22Rv1 (cell line): ENCODE measurements at regions not wholly inside any gene's neighbourhood (a gene's known extent, or its start where the extent isn't known, plus 50 kb on each side); places are given as distances from the start of the nearest gene placed in this dataset.

Experiments used
- H3K27ac ChIP-seq: fragments of 450-650 bp; 2 replicates; pipeline ENCODE4 v1.5.1; 2017
- ZFX ChIP-seq: fragments of 450-650 bp; IDR thresholded peaks from 2 replicates; pipeline ENCODE4 v1.6.1; 2017; ENCODE audit warnings: antibody characterized with exemption, borderline replicate concordance
- TF ChIP-seq, protein P1 (sequence below): fragments of 450-650 bp; IDR thresholded peaks from 2 replicates; pipeline ENCODE4 v1.5.1; 2017; ENCODE audit warnings: mild to moderate bottlenecking

DNA sequence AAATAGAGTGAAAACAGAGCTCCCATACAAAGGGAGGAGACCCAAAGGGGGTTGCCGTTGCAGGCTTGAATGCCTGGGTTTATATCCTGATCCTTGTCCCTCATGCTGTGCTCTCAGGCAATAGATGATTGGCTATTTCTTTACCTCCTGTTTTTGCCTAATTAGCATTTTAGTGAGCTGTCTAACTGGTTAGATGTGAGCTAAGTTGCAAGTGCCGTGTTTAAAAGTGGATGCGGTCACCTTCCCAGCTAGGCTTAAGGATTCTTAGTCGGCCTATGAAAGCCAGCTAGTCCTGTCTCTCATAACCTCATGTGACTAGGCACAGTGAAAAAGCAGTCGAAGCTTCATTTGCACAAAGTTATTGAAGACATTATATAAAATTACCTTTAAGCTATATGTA, 356.7 kb upstream of the TMPRSS15 start:
- H3K27ac ChIP-seq, result no peak overlapping the region
- TF ChIP-seq, protein P1, sequence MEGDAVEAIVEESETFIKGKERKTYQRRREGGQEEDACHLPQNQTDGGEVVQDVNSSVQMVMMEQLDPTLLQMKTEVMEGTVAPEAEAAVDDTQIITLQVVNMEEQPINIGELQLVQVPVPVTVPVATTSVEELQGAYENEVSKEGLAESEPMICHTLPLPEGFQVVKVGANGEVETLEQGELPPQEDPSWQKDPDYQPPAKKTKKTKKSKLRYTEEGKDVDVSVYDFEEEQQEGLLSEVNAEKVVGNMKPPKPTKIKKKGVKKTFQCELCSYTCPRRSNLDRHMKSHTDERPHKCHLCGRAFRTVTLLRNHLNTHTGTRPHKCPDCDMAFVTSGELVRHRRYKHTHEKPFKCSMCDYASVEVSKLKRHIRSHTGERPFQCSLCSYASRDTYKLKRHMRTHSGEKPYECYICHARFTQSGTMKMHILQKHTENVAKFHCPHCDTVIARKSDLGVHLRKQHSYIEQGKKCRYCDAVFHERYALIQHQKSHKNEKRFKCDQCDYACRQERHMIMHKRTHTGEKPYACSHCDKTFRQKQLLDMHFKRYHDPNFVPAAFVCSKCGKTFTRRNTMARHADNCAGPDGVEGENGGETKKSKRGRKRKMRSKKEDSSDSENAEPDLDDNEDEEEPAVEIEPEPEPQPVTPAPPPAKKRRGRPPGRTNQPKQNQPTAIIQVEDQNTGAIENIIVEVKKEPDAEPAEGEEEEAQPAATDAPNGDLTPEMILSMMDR, result no peak
- TF ChIP-seq ZFX, result no peak

DNA sequence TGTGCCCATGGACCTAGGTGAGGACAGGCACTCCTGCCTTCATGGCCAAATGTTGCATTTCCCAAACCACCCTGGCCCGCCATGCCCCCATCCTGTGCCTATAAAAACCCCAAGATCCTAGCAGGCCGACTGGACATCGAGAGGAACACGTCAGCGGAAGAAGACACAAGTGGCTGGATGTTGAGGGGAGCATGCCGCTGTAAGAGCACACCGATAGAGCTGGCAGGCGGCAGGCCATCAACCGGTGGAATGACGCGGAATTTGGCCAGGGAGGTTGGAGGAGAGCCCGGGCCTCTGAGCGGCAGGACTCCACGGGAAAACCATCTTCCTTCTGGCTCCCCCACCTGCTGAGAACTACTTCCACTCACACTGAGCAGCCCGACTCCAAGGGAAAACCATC, 361.1 kb upstream of the TMPRSS15 start:
- no peak for TF ChIP-seq ZFX
- TF ChIP-seq, protein P1, result no peak
- H3K27ac ChIP-seq, result no peak overlapping the region

DNA sequence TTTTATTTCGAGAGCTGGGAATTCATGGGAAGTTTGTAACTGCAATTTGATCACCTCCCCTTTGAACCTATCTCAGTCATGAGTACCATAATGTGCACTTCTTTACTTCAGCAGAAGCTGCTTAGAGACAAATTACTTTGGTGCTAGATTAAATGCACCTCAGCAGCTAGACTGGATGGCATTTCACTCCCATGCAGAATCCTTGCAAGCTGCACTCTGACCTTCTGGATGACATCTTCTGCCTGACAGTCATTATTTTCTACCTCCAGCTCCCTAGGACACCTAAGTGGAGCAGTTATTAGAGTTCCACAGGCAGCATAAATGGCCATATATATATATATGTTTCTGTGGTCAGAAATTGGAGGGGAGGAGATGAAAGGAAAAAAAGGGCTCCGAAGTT, 366.0 kb upstream of the TMPRSS15 start:
- TF ChIP-seq ZFX, result no peak
- TF ChIP-seq, protein P1, result no peak
- no peak overlapping the region for H3K27ac ChIP-seq

GRCh38 chr21:18771845-18772380, 368.3 kb upstream of the TMPRSS15 start:
- TF ChIP-seq, protein P1, result no peak
- no peak for TF ChIP-seq ZFX
- H3K27ac ChIP-seq, result no peak overlapping the region

DNA sequence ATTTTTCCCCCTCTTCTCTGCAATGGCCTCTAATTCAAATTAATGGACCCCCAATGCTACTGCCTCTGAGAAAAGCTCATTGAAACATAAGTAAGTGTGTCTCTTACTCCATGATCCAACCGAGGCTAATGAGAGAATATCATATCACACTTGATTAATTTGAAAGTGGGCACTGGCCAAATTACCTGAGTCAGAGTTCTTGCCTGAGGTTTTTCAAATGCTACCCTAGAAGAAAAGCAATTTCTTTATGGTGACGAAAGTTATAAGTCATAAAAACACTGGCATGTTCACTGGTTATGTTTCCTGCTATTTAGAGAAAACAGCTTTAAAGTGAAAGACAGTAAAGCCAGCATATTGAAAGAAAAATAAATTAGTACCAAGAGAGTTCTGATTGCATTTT, 368.8 kb upstream of the TMPRSS15 start:
- TF ChIP-seq ZFX, result no peak
- TF ChIP-seq, protein P1, result no peak
- H3K27ac ChIP-seq, result no peak overlapping the region

- no peak overlapping the region for H3K27ac ChIP-seq
- no peak for TF ChIP-seq ZFX
- TF ChIP-seq, protein P1, result no peak
These were observed 369.3 kb upstream of the TMPRSS15 start for GRCh38 chr21:18772897-18773296.

- TF ChIP-seq, protein P1, result no peak
- no peak for TF ChIP-seq ZFX
- no peak overlapping the region for H3K27ac ChIP-seq
These were observed 373.4 kb upstream of the TMPRSS15 start for GRCh38 chr21:18776936-18777335.
